GM12878 (cell line): ENCODE measurements at regions not wholly inside any gene's neighbourhood (a gene's known extent, or its start where the extent isn't known, plus 50 kb on each side); places are given as distances from the start of the nearest gene placed in this dataset.

Source experiments
- CREB1 ChIP-seq: IDR thresholded peaks from 2 replicates; pipeline ENCODE4 v1.6.1; 2012; ENCODE audit warnings: low read depth, mild to moderate bottlenecking, inconsistent platforms
- CTCF ChIP-seq, 3 experiments: IDR thresholded peaks in 2 of 3; conservative IDR thresholded peaks in 1 of 3; 2 replicates each; pipeline ENCODE4 v1.5.1; 2011; ENCODE audit warnings: low read depth in 3 of 3, low read length in 3 of 3, mild to moderate bottlenecking in 3 of 3, control low read depth in 2 of 3, moderate library complexity in 2 of 3, inconsistent platforms in 1 of 3, mixed read lengths in 1 of 3; ENCODE audit not compliant: control insufficient read depth in 2 of 3, insufficient read depth in 1 of 3; ENCODE audit errors: extremely low read depth in 1 of 3
- EGR1 ChIP-seq, 2 experiments: IDR thresholded peaks; 1 replicate in 1 of 2; 2 replicates in 1 of 2; pipeline ENCODE4 v1.6.1; 2011 to 2012; ENCODE audit warnings: low read depth in 2 of 2, low read length in 2 of 2, borderline replicate concordance in 1 of 2, mild to moderate bottlenecking in 1 of 2, moderate library complexity in 1 of 2
- JUNB ChIP-seq: IDR thresholded peaks from 2 replicates; pipeline ENCODE4 v1.6.1; 2016; ENCODE audit warnings: antibody characterized with exemption, mild to moderate bottlenecking
- KDM1A ChIP-seq: fragments of 200-600 bp; sonication (generic); IDR thresholded peaks from 2 replicates; pipeline ENCODE4 v1.6.1; 2016; ENCODE audit warnings: borderline replicate concordance
- NFXL1 ChIP-seq: fragments of 450-650 bp; IDR thresholded peaks from 2 replicates; pipeline ENCODE4 v1.6.1; 2017; ENCODE audit warnings: antibody characterized with exemption, mild to moderate bottlenecking, borderline replicate concordance
- NFYB ChIP-seq: IDR thresholded peaks from 2 replicates; pipeline ENCODE4 v1.6.1; 2011; ENCODE audit warnings: low read depth, mild to moderate bottlenecking, low read length, improper control_type of control experiment, moderate library complexity; ENCODE audit not compliant: insufficient read depth
- RBBP5 ChIP-seq: fragments of 200-600 bp; sonication (generic); conservative IDR thresholded peaks from 2 replicates; pipeline ENCODE4 v1.6.1; 2016
- RELB ChIP-seq: fragments of 450-650 bp; IDR thresholded peaks from 2 replicates; pipeline ENCODE4 v1.6.1; 2017; ENCODE audit warnings: low read depth, mild to moderate bottlenecking, moderate library complexity
- SP1 ChIP-seq: IDR thresholded peaks from one replicate; pipeline ENCODE4 v1.6.1; 2011; ENCODE audit warnings: low read depth, low read length
- SPI1 ChIP-seq: IDR thresholded peaks from 2 replicates; pipeline ENCODE4 v1.6.1; 2011; ENCODE audit warnings: low read depth, mild to moderate bottlenecking, low read length, moderate library complexity, borderline replicate concordance; ENCODE audit not compliant: insufficient read depth
- STAT1 ChIP-seq: fragments of 450-650 bp; conservative IDR thresholded peaks from 2 replicates; pipeline ENCODE4 v1.6.1; 2014; ENCODE audit warnings: antibody characterized with exemption, mild to moderate bottlenecking
- SUPT20H ChIP-seq: IDR thresholded peaks from 2 replicates; pipeline ENCODE4 v1.6.1; 2011; ENCODE audit warnings: low read depth, mild to moderate bottlenecking, low read length, moderate library complexity, borderline replicate concordance; ENCODE audit not compliant: control insufficient read depth
- SUZ12 ChIP-seq: fragments of 200-600 bp; sonication (generic); IDR thresholded peaks from one replicate; pipeline ENCODE4 v1.6.1; 2018; ENCODE audit warnings: antibody characterized with exemption, mild to moderate bottlenecking; ENCODE audit not compliant: unreplicated experiment
- USF2 ChIP-seq: IDR thresholded peaks from 2 replicates; pipeline ENCODE4 v1.6.1; 2011; ENCODE audit warnings: low read depth, low read length, improper control_type of control experiment, borderline replicate concordance
- ZBTB11 ChIP-seq: fragments of 450-650 bp; formaldehyde crosslinking; IDR thresholded peaks from 2 replicates; pipeline ENCODE4 v1.5.0; 2022; ENCODE audit warnings: mild to moderate bottlenecking, missing genetic modification characterization
- ZNF24 ChIP-seq: fragments of 450-650 bp; IDR thresholded peaks from 2 replicates; pipeline ENCODE4 v1.6.1; 2017; ENCODE audit warnings: antibody characterized with exemption, mild to moderate bottlenecking
- ZNF274 ChIP-seq: IDR thresholded peaks from one replicate; pipeline ENCODE4 v1.8.0; 2011; ENCODE audit not compliant: insufficient read length, insufficient read depth
- ZNF592 ChIP-seq: fragments of 450-650 bp; IDR thresholded peaks from 2 replicates; pipeline ENCODE4 v1.6.1; 2017; ENCODE audit warnings: mild to moderate bottlenecking, moderate library complexity

GRCh38 chr12:19675361-19675760, 236.1 kb downstream of the AEBP2 start (continued):
- no peak for TF ChIP-seq CTCF (IDR thresholded peaks at IDR 0.05 in 2 of 3, conservative IDR thresholded peaks at IDR 0.05 in 1 of 3; ENCODE audit: control insufficient read depth in 2 of 3, extremely low read depth in 1 of 3, insufficient read depth in 1 of 3, low read depth in 3 of 3, low read length in 3 of 3)
- TF ChIP-seq RELB, result peak; percentile 63; the same call in 1 of the 2 replicates
- peak; percentile 24; the same call in 1 of the 2 replicates for TF ChIP-seq JUNB
- TF ChIP-seq NFXL1, result no peak
- TF ChIP-seq RBBP5, result no peak
- no peak for TF ChIP-seq ZNF592
- TF ChIP-seq SPI1, result no peak
- no peak for TF ChIP-seq EGR1 (IDR thresholded peaks at IDR 0.05; ENCODE audit: borderline replicate concordance in 1 of 2, low read depth in 2 of 2, low read length in 2 of 2)
- no peak for TF ChIP-seq SUZ12
- TF ChIP-seq KDM1A, result no peak
- TF ChIP-seq USF2, result no peak
- no peak for TF ChIP-seq SUPT20H
- TF ChIP-seq ZNF24, result 0 out of 2 replicates have a peak, but pooled peaks have one; percentile 35
- no peak for TF ChIP-seq SP1
- TF ChIP-seq NFYB, result no peak
- TF ChIP-seq CREB1, result no peak
- TF ChIP-seq ZNF274, result no peak
- TF ChIP-seq ZBTB11 (CRISPR knock-in tag), result no peak
- TF ChIP-seq STAT1, result no peak
